ENCODE measurements at regions not wholly inside any gene's neighbourhood (a gene's known extent, or its start where the extent isn't known, plus 50 kb on each side); places are given as distances from the start of the nearest gene placed in this dataset.

- TF ChIP-seq, protein P1, sequence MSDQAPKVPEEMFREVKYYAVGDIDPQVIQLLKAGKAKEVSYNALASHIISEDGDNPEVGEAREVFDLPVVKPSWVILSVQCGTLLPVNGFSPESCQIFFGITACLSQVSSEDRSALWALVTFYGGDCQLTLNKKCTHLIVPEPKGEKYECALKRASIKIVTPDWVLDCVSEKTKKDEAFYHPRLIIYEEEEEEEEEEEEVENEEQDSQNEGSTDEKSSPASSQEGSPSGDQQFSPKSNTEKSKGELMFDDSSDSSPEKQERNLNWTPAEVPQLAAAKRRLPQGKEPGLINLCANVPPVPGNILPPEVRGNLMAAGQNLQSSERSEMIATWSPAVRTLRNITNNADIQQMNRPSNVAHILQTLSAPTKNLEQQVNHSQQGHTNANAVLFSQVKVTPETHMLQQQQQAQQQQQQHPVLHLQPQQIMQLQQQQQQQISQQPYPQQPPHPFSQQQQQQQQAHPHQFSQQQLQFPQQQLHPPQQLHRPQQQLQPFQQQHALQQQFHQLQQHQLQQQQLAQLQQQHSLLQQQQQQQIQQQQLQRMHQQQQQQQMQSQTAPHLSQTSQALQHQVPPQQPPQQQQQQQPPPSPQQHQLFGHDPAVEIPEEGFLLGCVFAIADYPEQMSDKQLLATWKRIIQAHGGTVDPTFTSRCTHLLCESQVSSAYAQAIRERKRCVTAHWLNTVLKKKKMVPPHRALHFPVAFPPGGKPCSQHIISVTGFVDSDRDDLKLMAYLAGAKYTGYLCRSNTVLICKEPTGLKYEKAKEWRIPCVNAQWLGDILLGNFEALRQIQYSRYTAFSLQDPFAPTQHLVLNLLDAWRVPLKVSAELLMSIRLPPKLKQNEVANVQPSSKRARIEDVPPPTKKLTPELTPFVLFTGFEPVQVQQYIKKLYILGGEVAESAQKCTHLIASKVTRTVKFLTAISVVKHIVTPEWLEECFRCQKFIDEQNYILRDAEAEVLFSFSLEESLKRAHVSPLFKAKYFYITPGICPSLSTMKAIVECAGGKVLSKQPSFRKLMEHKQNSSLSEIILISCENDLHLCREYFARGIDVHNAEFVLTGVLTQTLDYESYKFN (CRISPR knock-in tag; conservative IDR thresholded peaks at IDR 0.05): 0 out of 2 replicates have a peak, but pooled peaks have one; percentile 33
- TF ChIP-seq ARID3A (IDR thresholded peaks at IDR 0.05; ENCODE audit: low read depth, low read length) (peak; percentile 74), MED1 (CRISPR knock-in tag; IDR thresholded peaks at IDR 0.05) (peak; percentile 32; the same call in 1 of the 2 replicates), TARDBP (CRISPR knock-in tag; IDR thresholded peaks at IDR 0.05) (0 out of 2 replicates have a peak, but pooled peaks have one; percentile 21), ZNF720 (CRISPR knock-in tag; IDR thresholded peaks at IDR 0.05) (no peak), FOXA3 (CRISPR knock-in tag; IDR thresholded peaks at IDR 0.05) (peak; percentile 73), SP5 (CRISPR knock-in tag; IDR thresholded peaks at IDR 0.05; ENCODE audit: borderline replicate concordance, low read depth) (no peak), LCORL (IDR thresholded peaks at IDR 0.05) (no peak), LCORL (CRISPR knock-in tag; IDR thresholded peaks at IDR 0.05) (no peak), HDAC2 (CRISPR knock-in tag; IDR thresholded peaks at IDR 0.05) (0 out of 2 replicates have a peak, but pooled peaks have one; percentile 38), ZNF468 (CRISPR knock-in tag; IDR thresholded peaks at IDR 0.05) (no peak), CREM (IDR thresholded peaks at IDR 0.05) (peak; percentile 32; the same call in 1 of the 2 replicates), CREM (CRISPR knock-in tag; IDR thresholded peaks at IDR 0.05) (no peak), FOXA1 (IDR thresholded peaks at IDR 0.05) (no peak), FOXA1 (CRISPR knock-in tag; IDR thresholded peaks at IDR 0.05) (peak; percentile 32; the same call in 1 of the 2 replicates), CREB1 (IDR thresholded peaks at IDR 0.05) (no peak), CREB1 (CRISPR knock-in tag; IDR thresholded peaks at IDR 0.05) (0 out of 2 replicates have a peak, but pooled peaks have one; percentile 32), MIER3 (CRISPR knock-in tag; IDR thresholded peaks at IDR 0.05; ENCODE audit: borderline replicate concordance) (peak; percentile 66; the same call in 1 of the 2 replicates), NCOA2 (CRISPR knock-in tag; IDR thresholded peaks at IDR 0.05) (peak; percentile 83), CEBPG (CRISPR knock-in tag; IDR thresholded peaks at IDR 0.05) (peak; percentile 88), GATAD2A (CRISPR knock-in tag; IDR thresholded peaks at IDR 0.05) (peak; percentile 90), EP300 (IDR thresholded peaks at IDR 0.05; ENCODE audit: low read depth in 2 of 2, low read length in 2 of 2) (peak; percentile 17 to 88; a peak in 2 of 4 replicates), EP300 (CRISPR knock-in tag; IDR thresholded peaks at IDR 0.05; ENCODE audit: borderline replicate concordance) (no peak; the same call in 1 of the 2 replicates), ZNF644 (CRISPR knock-in tag; IDR thresholded peaks at IDR 0.05; ENCODE audit: low read depth) (peak; percentile 37; the same call in 1 of the 2 replicates), BCL6 (CRISPR knock-in tag; IDR thresholded peaks at IDR 0.05) (peak; percentile 79), NR2F6 (IDR thresholded peaks at IDR 0.05) (peak; percentile 43; the same call in 1 of the 2 replicates), NR2F6 (CRISPR knock-in tag; IDR thresholded peaks at IDR 0.05) (no peak), ZKSCAN8 (CRISPR knock-in tag; IDR thresholded peaks at IDR 0.05; ENCODE audit: borderline replicate concordance) (peak; percentile 38; the same call in 1 of the 2 replicates), JUND (CRISPR knock-in tag; IDR thresholded peaks at IDR 0.05) (no peak), SAP130 (CRISPR knock-in tag; IDR thresholded peaks at IDR 0.05; ENCODE audit: low read depth) (0 out of 2 replicates have a peak, but pooled peaks have one; percentile 28)
- TF ChIP-seq, protein P2, sequence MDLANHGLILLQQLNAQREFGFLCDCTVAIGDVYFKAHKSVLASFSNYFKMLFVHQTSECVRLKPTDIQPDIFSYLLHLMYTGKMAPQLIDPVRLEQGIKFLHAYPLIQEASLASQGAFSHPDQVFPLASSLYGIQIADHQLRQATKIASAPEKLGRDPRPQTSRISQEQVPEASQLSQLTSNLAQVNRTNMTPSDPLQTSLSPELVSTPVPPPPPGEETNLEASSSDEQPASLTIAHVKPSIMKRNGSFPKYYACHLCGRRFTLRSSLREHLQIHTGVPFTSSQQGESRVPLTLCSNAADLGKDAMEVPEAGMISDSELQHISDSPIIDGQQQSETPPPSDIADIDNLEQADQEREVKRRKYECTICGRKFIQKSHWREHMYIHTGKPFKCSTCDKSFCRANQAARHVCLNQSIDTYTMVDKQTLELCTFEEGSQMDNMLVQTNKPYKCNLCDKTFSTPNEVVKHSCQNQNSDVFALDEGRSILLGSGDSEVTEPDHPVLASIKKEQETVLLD (CRISPR knock-in tag; IDR thresholded peaks at IDR 0.05; ENCODE audit: low read depth): no peak
Observed at GRCh38 chr5:143491646-143492045, 88.2 kb upstream of the NR3C1 start (continued).

Data from HepG2 (cell line).